H1 (cell line): ENCODE measurements at regions not wholly inside any gene's neighbourhood (a gene's known extent, or its start where the extent isn't known, plus 50 kb on each side); places are given as distances from the start of the nearest gene placed in this dataset.

ENCODE experiments used
- CTCF ChIA-PET: fragments of 300-600 bp; sonication (Branson Sonifier 250); formaldehyde crosslinking; loops from one replicate; lab custom pipeline; 2021; ENCODE audit not compliant: partially characterized antibody; lab: Charles Lee
- POLR2A ChIA-PET: fragments of 300-600 bp; sonication (Branson Sonifier 250); formaldehyde crosslinking; loops from one replicate; lab custom pipeline; 2021; ENCODE audit warnings: inconsistent platforms; ENCODE audit not compliant: partially characterized antibody; lab: Charles Lee
- DNase-seq, 2 experiments: peaks; one replicate each; pipeline versions ENCODE4 v3.0.0 to v3.0.0-alpha.2; 2010 to 2022; ENCODE audit warnings: low spot score in 2 of 2, low read depth in 1 of 2, mixed read lengths in 1 of 2
- FAIRE-seq: peaks from 2 replicates; lab custom pipeline; 2011; peaks lifted over from hg19 to GRCh38; lab: Jason Lieb, UNC
- H2AFZ ChIP-seq: 2 replicates; pipeline ENCODE4 v1.8.1; 2012; ENCODE audit warnings: low read length, inconsistent platforms
- H2AK5ac ChIP-seq: 2 replicates; pipeline ENCODE4 v1.6.1; 2013; ENCODE audit warnings: low read depth, low read length
- H2BK120ac ChIP-seq: replicated peaks from 2 replicates; pipeline ENCODE3; 2013; ENCODE audit warnings: low read depth, low read length, inconsistent platforms
- H2BK12ac ChIP-seq: 2 replicates; pipeline ENCODE4 v1.6.1; 2013; ENCODE audit warnings: low read depth, low read length
- H2BK15ac ChIP-seq: 2 replicates; pipeline ENCODE4 v1.6.1; 2013; ENCODE audit warnings: low read length
- H2BK20ac ChIP-seq: 2 replicates; pipeline ENCODE4 v1.6.1; 2013; ENCODE audit warnings: low read length
- H2BK5ac ChIP-seq: 2 replicates; pipeline ENCODE4 v1.6.1; 2013; ENCODE audit warnings: low read depth, low read length
- H3K14ac ChIP-seq: 2 replicates; pipeline ENCODE4 v1.6.1; 2013; ENCODE audit warnings: inconsistent platforms; ENCODE audit not compliant: insufficient read length
- H3K18ac ChIP-seq: 2 replicates; pipeline ENCODE4 v1.6.1; 2013; ENCODE audit warnings: low read length; ENCODE audit errors: extremely low read depth
- H3K23ac ChIP-seq: 2 replicates; pipeline ENCODE4 v1.6.1; 2013; ENCODE audit warnings: inconsistent platforms; ENCODE audit not compliant: insufficient read length
- H3K23me2 ChIP-seq: 2 replicates; pipeline ENCODE4 v1.6.1; 2013; ENCODE audit warnings: low read depth, low read length
- H3K27ac ChIP-seq: 2 replicates; pipeline ENCODE4 v1.6.1; 2011; ENCODE audit warnings: low read depth, low read length, inconsistent platforms
- H3K27me3 ChIP-seq, 4 experiments: replicated peaks in 1 of 4; 1 replicate in 1 of 4; 2 replicates in 3 of 4; pipeline versions ENCODE4 v1.6.1 to v1.8.1; 2011 to 2013; ENCODE audit warnings: low read length in 3 of 4, mild to moderate bottlenecking in 3 of 4, inconsistent platforms in 2 of 4, mixed read lengths in 2 of 4, moderate library complexity in 1 of 4; ENCODE audit not compliant: control insufficient read depth in 3 of 4, insufficient read depth in 3 of 4; ENCODE audit errors: extremely low read depth in 1 of 4
- H3K36me3 ChIP-seq, 4 experiments: 2 replicates each; pipeline versions ENCODE4 v1.6.1 to v1.8.1; 2011 to 2013; ENCODE audit warnings: mild to moderate bottlenecking in 4 of 4, low read length in 3 of 4, moderate library complexity in 2 of 4, control low read depth in 1 of 4, inconsistent platforms in 1 of 4; ENCODE audit not compliant: insufficient read depth in 4 of 4, control insufficient read depth in 2 of 4
- H3K4ac ChIP-seq: replicated peaks from 2 replicates; pipeline ENCODE3; 2013; ENCODE audit warnings: low read length, low read depth, mixed read lengths, inconsistent platforms; ENCODE audit not compliant: insufficient read length
- H3K4me1 ChIP-seq, 4 experiments: replicated peaks in 1 of 4; 1 replicate in 1 of 4; 2 replicates in 3 of 4; pipeline versions ENCODE4 v1.6.1 to v1.8.1; 2011 to 2013; ENCODE audit warnings: low read length in 3 of 4, inconsistent platforms in 2 of 4, mixed read lengths in 1 of 4; ENCODE audit not compliant: insufficient read depth in 4 of 4, control insufficient read depth in 3 of 4
- H3K4me2 ChIP-seq, 2 experiments: 2 replicates each; pipeline versions ENCODE4 v1.6.1 to v1.8.1; 2011 to 2013; ENCODE audit warnings: low read depth in 2 of 2, low read length in 2 of 2, control low read depth in 1 of 2, inconsistent platforms in 1 of 2, mild to moderate bottlenecking in 1 of 2; ENCODE audit not compliant: insufficient read depth in 1 of 2
- H3K4me3 ChIP-seq, 4 experiments: fragments of 200-600, 300-600 bp in 1 of 4; sonication (generic), shearing (Covaris generic), sonication (Bioruptor Twin) in 1 of 4; 2 replicates each; pipeline versions ENCODE4 v1.5.1 to v1.8.1; 2011 to 2016; ENCODE audit warnings: low read length in 4 of 4, low read depth in 3 of 4, control low read depth in 2 of 4, inconsistent platforms in 2 of 4, mild to moderate bottlenecking in 2 of 4, mixed read lengths in 1 of 4, moderate library complexity in 1 of 4; ENCODE audit not compliant: insufficient read depth in 2 of 4; ENCODE audit errors: extremely low read depth in 1 of 4
- H3K56ac ChIP-seq: replicated peaks from 2 replicates; pipeline ENCODE3; 2013; ENCODE audit warnings: low read depth, mild to moderate bottlenecking, mixed read lengths, low read length, inconsistent platforms; ENCODE audit not compliant: insufficient read length
- H3K79me1 ChIP-seq: 2 replicates; pipeline ENCODE4 v1.6.1; 2013; ENCODE audit warnings: low read depth, low read length, control low read depth
- H3K79me2 ChIP-seq, 2 experiments: 2 replicates each; pipeline versions ENCODE4 v1.6.1 to v1.8.1; 2012 to 2013; ENCODE audit warnings: low read length in 2 of 2, mild to moderate bottlenecking in 2 of 2, inconsistent platforms in 1 of 2; ENCODE audit not compliant: insufficient read depth in 2 of 2, control insufficient read depth in 1 of 2
- H3K9ac ChIP-seq, 4 experiments: replicated peaks in 1 of 4; 1 replicate in 1 of 4; 2 replicates in 3 of 4; pipeline versions ENCODE4 v1.6.1 to v1.8.1; 2011 to 2013; ENCODE audit warnings: low read depth in 3 of 4, low read length in 3 of 4, control low read depth in 2 of 4, mild to moderate bottlenecking in 2 of 4, moderate library complexity in 2 of 4, inconsistent platforms in 1 of 4; ENCODE audit errors: extremely low read depth in 1 of 4
- H3K9me3 ChIP-seq, 2 experiments: 2 replicates each; pipeline versions ENCODE4 v1.6.1 to v1.8.1; 2012 to 2013; ENCODE audit warnings: mild to moderate bottlenecking in 2 of 2, moderate library complexity in 2 of 2, control low read depth in 1 of 2, inconsistent platforms in 1 of 2, low read depth in 1 of 2, low read length in 1 of 2, mixed read lengths in 1 of 2; ENCODE audit not compliant: insufficient read depth in 2 of 2
- H4K20me1 ChIP-seq, 2 experiments: replicated peaks in 1 of 2; 2 replicates each; pipeline versions ENCODE3 to v1.8.1; 2011 to 2013; ENCODE audit warnings: inconsistent platforms in 2 of 2, low read length in 2 of 2, mild to moderate bottlenecking in 1 of 2; ENCODE audit not compliant: insufficient read depth in 2 of 2, control insufficient read depth in 1 of 2
- H4K5ac ChIP-seq: 2 replicates; pipeline ENCODE4 v1.6.1; 2013; ENCODE audit warnings: low read length, low read depth, mixed read lengths, inconsistent platforms; ENCODE audit not compliant: insufficient read length
- H4K8ac ChIP-seq: 2 replicates; pipeline ENCODE4 v1.8.0; 2013; ENCODE audit warnings: mild to moderate bottlenecking, moderate library complexity, low read length, inconsistent platforms; ENCODE audit not compliant: insufficient read depth; ENCODE audit errors: extremely low read depth
- H4K91ac ChIP-seq: replicated peaks from 2 replicates; pipeline ENCODE3; 2013; ENCODE audit warnings: low read length, mixed read lengths, inconsistent platforms; ENCODE audit not compliant: insufficient read length
- POLR2A ChIP-seq, 2 experiments: IDR thresholded peaks; 1 replicate in 1 of 2; 2 replicates in 1 of 2; pipeline ENCODE4 v1.6.1; 2011; ENCODE audit warnings: low read depth in 2 of 2, low read length in 2 of 2, mild to moderate bottlenecking in 2 of 2; ENCODE audit errors: control extremely low read depth in 1 of 2
- RXRA ChIP-seq: IDR thresholded peaks from 2 replicates; pipeline ENCODE4 v1.6.1; 2011; ENCODE audit warnings: low read depth, mild to moderate bottlenecking, low read length, moderate library complexity; ENCODE audit not compliant: insufficient read depth
- WGBS, 2 experiments: shearing (Covaris generic) in 1 of 2; methylation state at CpG; one replicate each; pipeline versions ENCODE4 v1.1.6 to v1.1.7; 2013 to 2015; ENCODE audit warnings: low lambda C conversion rate in 2 of 2, mixed read lengths in 2 of 2, inconsistent platforms in 1 of 2, low coverage in 1 of 2, missing lambda C conversion rate in 1 of 2; ENCODE audit not compliant: insufficient replicate concordance in 2 of 2, insufficient coverage in 1 of 2, insufficient read length in 1 of 2; ENCODE audit errors: extremely low coverage in 1 of 2, missing lambda C conversion rate in 1 of 2; 5-methylcytosine and 5-hydroxymethylcytosine counted together
- TF ChIP-seq, protein P1 (sequence below): IDR thresholded peaks from 2 replicates; pipeline ENCODE4 v1.6.1; 2011; ENCODE audit warnings: low read depth, mild to moderate bottlenecking, low read length; ENCODE audit not compliant: insufficient read depth

- no peaks in the 10 kb centered on the region for H3K27me3 ChIP-seq
- no peak overlapping the region for H2AFZ ChIP-seq
- no peak overlapping the region for H2BK20ac ChIP-seq
- H3K9me3 ChIP-seq = no peaks in the 10 kb centered on the region
- TF ChIP-seq, protein P1, sequence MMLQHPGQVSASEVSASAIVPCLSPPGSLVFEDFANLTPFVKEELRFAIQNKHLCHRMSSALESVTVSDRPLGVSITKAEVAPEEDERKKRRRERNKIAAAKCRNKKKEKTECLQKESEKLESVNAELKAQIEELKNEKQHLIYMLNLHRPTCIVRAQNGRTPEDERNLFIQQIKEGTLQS = no peak
- TF ChIP-seq POLR2A (IDR thresholded peaks at IDR 0.05; ENCODE audit: control extremely low read depth in 1 of 2, low read depth in 2 of 2, low read length in 2 of 2) = 0 out of 3 replicates have a peak, but pooled peaks of 1 of the 2 experiments have one; percentile 1
- TF ChIP-seq RXRA = no peak
- no peak overlapping the region for H3K56ac ChIP-seq
- no peak overlapping the region for H3K14ac ChIP-seq
- H3K36me3 ChIP-seq = no peaks in the 10 kb centered on the region
- no peaks in the 10 kb centered on the region for H3K79me1 ChIP-seq
- ChIA-PET POLR2A (no interaction called here), CTCF (interaction anchor here (1.2 to 1.4 kb wide), 3 partner anchors 26 to 151 kb away, joined by 4 read pairs; no protein-coding TSS in a partner anchor)
- no peak overlapping the region for H4K8ac ChIP-seq
- FAIRE-seq (no peak), DNase-seq (no peak)
- H2AK5ac ChIP-seq = no peak overlapping the region
- peaks cover 0 to under 1% of the 10 kb centered on the region in 2 experiments for H4K20me1 ChIP-seq
- H2BK12ac ChIP-seq = no peak overlapping the region
- no peak overlapping the region for H3K4ac ChIP-seq
- H3K4me1 ChIP-seq = no peaks in the 10 kb centered on the region
- no peak overlapping the region for H3K4me3 ChIP-seq
- no peak overlapping the region for H2BK120ac ChIP-seq
- H3K27ac ChIP-seq = no peak overlapping the region
- H3K23ac ChIP-seq = no peak overlapping the region
- H3K79me2 ChIP-seq = no peaks in the 10 kb centered on the region
- H3K23me2 ChIP-seq = no peaks in the 10 kb centered on the region
- H4K5ac ChIP-seq = no peak overlapping the region
- H3K4me2 ChIP-seq = no peak overlapping the region
- H4K91ac ChIP-seq = no peak overlapping the region
- H2BK5ac ChIP-seq = no peak overlapping the region
- no peak overlapping the region for H3K18ac ChIP-seq
- no peak overlapping the region for H3K9ac ChIP-seq
- H2BK15ac ChIP-seq = no peak overlapping the region
- 90% methylated on average over 2 of the region's 2 CpGs; no CpG with 5 or more reads in 1 of the 2 experiments for WGBS, 2 experiments
Measured at GRCh38 chr12:13890943-13891342, 90.5 kb downstream of the GRIN2B start.
